ENCODE measurements at regions not wholly inside any gene's neighbourhood (a gene's known extent, or its start where the extent isn't known, plus 50 kb on each side); places are given as distances from the start of the nearest gene placed in this dataset.

- TF ChIP-seq EZH2 (IDR thresholded peaks at IDR 0.05; ENCODE audit: low read depth) (no peak), CTCF (conservative IDR thresholded peaks at IDR 0.05) (no peak)
Measured at GRCh38 chr18:47615043-47615442, 315.4 kb downstream of the SMAD2 start.
